Glutamatergic neuron (in vitro differentiated cells): ENCODE measurements at regions not wholly inside any gene's neighbourhood (a gene's known extent, or its start where the extent isn't known, plus 50 kb on each side); places are given as distances from the start of the nearest gene placed in this dataset.

Experiments
- DNase-seq: peaks from one replicate; pipeline ENCODE4 v3.0.0; 2022
- H3K27ac Mint-ChIP-seq: one replicate; pipeline ENCODE4 v1.8.0; 2020; ENCODE audit warnings: mild to moderate bottlenecking, mixed read lengths, inconsistent platforms; ENCODE audit not compliant: unreplicated experiment
- H3K27me3 Mint-ChIP-seq: one replicate; pipeline ENCODE4 v1.8.0; 2020; ENCODE audit warnings: mild to moderate bottlenecking, moderate library complexity, mixed read lengths, inconsistent platforms; ENCODE audit not compliant: unreplicated experiment
- H3K36me3 Mint-ChIP-seq: one replicate; pipeline ENCODE4 v1.8.0; 2020; ENCODE audit warnings: mild to moderate bottlenecking, mixed read lengths, inconsistent platforms; ENCODE audit not compliant: unreplicated experiment
- H3K4me1 Mint-ChIP-seq: one replicate; pipeline ENCODE4 v1.8.0; 2020; ENCODE audit warnings: mild to moderate bottlenecking, low read depth, mixed read lengths, inconsistent platforms; ENCODE audit not compliant: unreplicated experiment
- H3K4me3 Mint-ChIP-seq: one replicate; pipeline ENCODE4 v1.8.0; 2020; ENCODE audit warnings: mild to moderate bottlenecking, mixed read lengths, inconsistent platforms; ENCODE audit not compliant: unreplicated experiment
- H3K9me3 Mint-ChIP-seq: one replicate; pipeline ENCODE4 v1.8.0; 2020; ENCODE audit warnings: mild to moderate bottlenecking, moderate library complexity, mixed read lengths, inconsistent platforms; ENCODE audit not compliant: unreplicated experiment
- CTCF ChIP-seq: fragments of 200-600 bp; sonication (generic); IDR thresholded peaks from one replicate; pipeline ENCODE4 v1.5.0; 2021; ENCODE audit not compliant: partially characterized antibody, unreplicated experiment

- Mint-ChIP-seq H3K9me3 (no peaks in the 10 kb centered on the region), H3K4me1 (no peaks in the 10 kb centered on the region), H3K4me3 (no peak overlapping the region), H3K27ac (no peak overlapping the region), H3K36me3 (no peaks in the 10 kb centered on the region), H3K27me3 (peaks cover 2% of the 10 kb centered on the region)
- no peak for TF ChIP-seq CTCF
- no peak for DNase-seq
These were observed 379.1 kb upstream of the SMC2 start for GRCh38 chr9:103714992-103715391.

GRCh38 chr9:103721056-103721455 lies 373.1 kb upstream of the SMC2 start:
- no peak for TF ChIP-seq CTCF
- no peak for DNase-seq
- H3K27ac Mint-ChIP-seq = no peak overlapping the region
- no peaks in the 10 kb centered on the region for H3K36me3 Mint-ChIP-seq
- H3K4me1 Mint-ChIP-seq = no peaks in the 10 kb centered on the region
- no peak overlapping the region for H3K4me3 Mint-ChIP-seq
- H3K9me3 Mint-ChIP-seq = no peaks in the 10 kb centered on the region
- peaks cover 1% of the 10 kb centered on the region for H3K27me3 Mint-ChIP-seq

- no peaks in the 10 kb centered on the region for H3K27me3 Mint-ChIP-seq
- no peak overlapping the region for H3K27ac Mint-ChIP-seq
- TF ChIP-seq CTCF = no peak
- peaks cover 2% of the 10 kb centered on the region for H3K4me1 Mint-ChIP-seq
- DNase-seq = no peak
- H3K4me3 Mint-ChIP-seq = no peak overlapping the region
- H3K36me3 Mint-ChIP-seq = no peaks in the 10 kb centered on the region
- H3K9me3 Mint-ChIP-seq = no peaks in the 10 kb centered on the region
These were observed 363.2 kb upstream of the SMC2 start for GRCh38 chr9:103730866-103731265.

GRCh38 chr9:103731541-103731940 lies 362.6 kb upstream of the SMC2 start:
- H3K27me3 Mint-ChIP-seq = no peaks in the 10 kb centered on the region
- no peak overlapping the region for H3K4me3 Mint-ChIP-seq
- H3K27ac Mint-ChIP-seq = no peak overlapping the region
- H3K9me3 Mint-ChIP-seq = no peaks in the 10 kb centered on the region
- TF ChIP-seq CTCF = no peak
- H3K36me3 Mint-ChIP-seq = no peaks in the 10 kb centered on the region
- DNase-seq = no peak
- H3K4me1 Mint-ChIP-seq = peaks cover 2% of the 10 kb centered on the region

- Mint-ChIP-seq H3K4me1 (no peaks in the 10 kb centered on the region), H3K27ac (no peak overlapping the region), H3K27me3 (no peaks in the 10 kb centered on the region), H3K9me3 (no peaks in the 10 kb centered on the region), H3K36me3 (no peaks in the 10 kb centered on the region), H3K4me3 (no peak overlapping the region)
- no peak for TF ChIP-seq CTCF
- no peak for DNase-seq
These were observed 359.6 kb upstream of the SMC2 start for GRCh38 chr9:103734471-103734870.
